NCI-H1930 (cell line): ENCODE measurements at regions not wholly inside any gene's neighbourhood (a gene's known extent, or its start where the extent isn't known, plus 50 kb on each side); places are given as distances from the start of the nearest gene placed in this dataset.

Experiments
- DNase-seq, 2 experiments: peaks; one replicate each; lab custom pipeline; 2025; lab: John Stamatoyannopoulos, UW

DNA sequence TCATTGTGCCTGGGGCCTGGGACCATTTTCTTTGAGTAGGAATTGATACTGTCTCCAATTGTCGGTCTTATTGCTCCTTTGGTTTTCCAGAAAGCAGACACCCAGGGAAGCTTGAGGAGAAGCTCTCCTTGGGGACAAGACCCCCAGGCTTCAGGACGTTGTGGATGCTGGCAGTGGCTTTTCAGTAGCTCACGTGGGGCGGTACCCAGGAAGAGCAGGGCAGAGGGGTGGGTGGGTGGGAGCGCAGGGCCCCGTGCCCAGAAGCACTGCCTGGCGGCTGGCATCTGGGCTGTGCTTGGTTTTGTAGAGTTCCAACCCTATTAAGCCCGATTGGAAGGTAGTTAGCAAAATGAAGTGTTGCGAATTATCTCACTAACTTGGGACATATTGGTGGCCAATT, 374.2 kb upstream of the IRX1 start:
- no peak for DNase-seq

DNA sequence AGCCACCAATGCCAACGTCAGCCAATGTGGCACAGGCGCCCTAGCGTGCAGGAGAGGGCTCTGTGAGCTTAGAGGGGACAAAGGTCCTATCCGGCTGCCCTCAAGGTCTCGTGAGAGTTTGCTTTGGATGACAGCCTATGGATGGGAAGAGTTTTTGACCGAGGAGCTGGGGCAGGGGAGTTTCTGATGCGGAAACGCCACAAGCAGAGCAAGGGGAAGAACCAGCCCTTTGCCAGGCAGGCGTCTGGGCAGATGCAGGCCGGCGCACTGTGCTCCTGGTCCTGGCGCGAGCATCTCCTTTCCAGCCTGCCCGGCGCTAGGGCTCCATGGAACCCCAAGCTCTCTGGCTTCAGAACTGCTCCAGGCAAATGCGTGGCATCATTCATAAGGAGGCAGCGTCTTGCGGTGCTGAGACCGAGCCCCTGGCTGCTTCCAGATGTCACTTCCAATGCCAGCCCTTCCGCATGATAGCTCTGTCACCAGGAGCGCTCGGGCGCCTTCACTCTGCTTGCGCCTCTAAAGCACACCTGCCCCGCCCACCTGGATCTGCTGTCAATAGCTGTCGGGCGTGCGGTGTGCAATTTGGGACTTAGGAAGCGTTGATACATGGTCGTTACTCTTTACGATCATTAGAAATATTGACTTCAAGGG, 374.9 kb upstream of the IRX1 start:
- no peak for DNase-seq

DNA sequence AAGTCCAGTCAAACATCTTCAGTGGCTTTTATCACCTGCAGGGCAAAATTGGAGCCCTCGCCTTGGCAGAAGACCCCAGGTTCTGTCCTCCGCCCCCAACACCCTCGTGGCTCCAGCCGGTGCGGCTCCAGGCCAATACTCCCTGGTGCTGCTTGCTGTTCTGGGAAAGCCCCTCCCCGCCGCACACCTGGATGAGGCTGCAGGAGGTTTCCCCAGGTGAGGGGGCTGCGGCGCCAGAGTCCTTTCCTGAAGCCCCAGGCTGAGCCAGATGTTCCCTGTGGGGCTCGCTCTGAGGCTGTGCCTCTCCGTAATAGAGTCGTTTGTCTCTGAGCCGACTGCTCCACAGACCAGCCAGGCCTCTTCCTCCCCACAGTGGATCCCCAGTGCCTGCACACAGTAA, 375.4 kb upstream of the IRX1 start:
- DNase-seq, result no peak

DNA sequence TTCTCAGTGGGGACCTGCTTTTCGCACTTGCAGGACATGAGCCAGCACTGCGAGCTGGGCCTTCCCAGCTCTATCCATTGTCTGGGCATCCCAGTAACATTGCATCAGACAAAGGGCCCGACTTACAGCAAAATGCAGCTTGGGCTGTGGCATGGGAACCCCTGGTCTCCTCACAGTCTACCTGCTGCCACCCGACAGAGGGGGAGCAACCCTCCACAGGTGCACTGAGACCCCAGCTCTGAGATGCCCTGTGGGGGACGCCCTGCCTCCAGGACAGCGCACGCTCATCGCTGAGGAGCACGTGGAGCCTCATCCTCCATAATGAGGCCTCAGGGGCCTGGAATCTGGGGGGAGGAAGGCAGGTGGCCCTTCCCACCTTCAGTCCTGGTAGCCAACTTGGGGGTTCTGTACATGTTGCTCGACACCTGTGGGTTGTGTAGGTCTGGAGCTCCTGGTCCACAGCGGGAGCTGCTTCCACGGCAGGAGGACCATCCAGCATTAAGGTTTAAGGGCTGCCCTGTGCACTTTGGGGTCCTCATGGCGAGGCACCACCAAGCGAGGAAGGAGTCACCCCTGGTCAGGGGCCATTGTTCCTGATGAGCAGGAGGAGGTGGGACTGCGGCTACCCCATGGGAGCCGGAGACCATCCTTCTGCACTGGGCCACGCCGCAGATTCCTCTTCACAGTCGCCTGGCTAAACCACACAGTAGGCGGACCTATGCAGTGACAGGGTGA, 376.5 kb upstream of the IRX1 start:
- no peak for DNase-seq

DNA sequence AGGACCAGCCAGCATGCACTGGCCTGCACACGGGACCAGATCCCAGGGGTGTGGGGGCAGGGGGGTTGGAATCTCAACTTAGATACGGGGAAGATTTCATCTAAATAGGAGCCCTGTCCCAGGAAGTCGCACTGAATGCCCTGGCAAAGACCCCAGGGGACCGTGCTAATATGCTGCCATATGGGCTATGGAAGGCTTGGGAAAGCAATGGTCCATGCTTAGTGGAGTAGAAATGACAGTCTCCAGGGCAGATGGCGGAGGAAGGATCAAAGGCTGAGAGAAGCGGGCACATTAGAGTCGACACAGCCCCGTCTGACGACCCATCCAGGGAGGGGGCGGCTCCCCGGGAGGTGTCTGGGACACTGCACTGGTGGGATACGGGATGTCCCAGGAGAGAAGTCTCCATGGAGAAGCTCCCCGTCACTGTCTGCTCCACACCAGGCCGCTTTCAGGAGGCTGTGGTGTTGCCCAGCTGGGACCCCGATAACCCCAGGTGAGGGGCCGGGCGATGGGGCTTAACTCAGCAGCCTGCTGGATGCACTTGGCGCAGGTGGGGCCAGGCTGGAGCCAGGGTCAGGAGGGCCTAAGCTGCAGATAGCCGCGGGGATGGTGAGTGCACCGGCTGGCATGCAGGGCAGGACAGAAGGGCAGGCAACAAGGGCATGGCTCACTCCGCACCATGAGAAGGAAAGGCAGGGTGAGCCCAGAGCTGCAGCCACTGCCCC, 377.7 kb upstream of the IRX1 start:
- no peak for DNase-seq

DNA sequence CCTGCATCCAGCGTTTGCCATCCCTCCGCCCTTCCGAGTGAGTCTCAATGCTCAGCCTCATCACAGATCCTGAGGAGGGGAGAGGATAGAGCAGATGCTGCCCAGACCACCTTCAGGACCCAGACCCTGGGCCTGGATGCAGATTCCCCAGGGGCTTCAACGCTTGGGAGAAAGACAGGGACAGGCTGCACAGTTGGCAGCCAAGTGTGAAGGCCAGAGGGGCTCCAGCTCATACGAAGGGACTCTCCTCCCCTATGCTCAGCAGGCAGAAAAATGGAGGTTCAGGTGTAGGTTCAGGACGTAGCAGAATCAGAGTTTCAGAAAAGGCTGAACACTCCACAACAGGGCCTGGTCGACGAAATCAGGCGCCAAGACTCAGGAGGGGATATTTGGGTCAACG, 378.5 kb upstream of the IRX1 start:
- DNase-seq, result no peak

DNA sequence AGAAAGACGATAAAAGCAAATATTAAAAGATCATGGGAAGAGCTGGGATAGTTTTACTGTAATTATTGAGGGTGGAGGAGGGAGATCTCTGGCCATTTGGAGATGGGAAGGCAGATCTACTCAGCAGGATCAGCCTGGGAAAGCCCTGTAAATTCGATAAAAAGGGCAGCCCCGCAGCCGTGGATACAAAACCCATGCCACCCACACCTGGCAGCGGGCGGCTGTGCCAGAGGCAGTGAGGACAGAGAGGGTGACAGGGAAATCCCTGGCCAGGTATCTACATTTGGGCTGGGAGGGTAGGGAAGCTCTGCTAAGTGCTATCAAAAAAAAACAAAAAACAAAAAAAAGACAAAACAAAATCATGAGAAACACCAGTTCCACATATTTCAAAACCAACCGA, 379.2 kb upstream of the IRX1 start:
- no peak for DNase-seq

DNA sequence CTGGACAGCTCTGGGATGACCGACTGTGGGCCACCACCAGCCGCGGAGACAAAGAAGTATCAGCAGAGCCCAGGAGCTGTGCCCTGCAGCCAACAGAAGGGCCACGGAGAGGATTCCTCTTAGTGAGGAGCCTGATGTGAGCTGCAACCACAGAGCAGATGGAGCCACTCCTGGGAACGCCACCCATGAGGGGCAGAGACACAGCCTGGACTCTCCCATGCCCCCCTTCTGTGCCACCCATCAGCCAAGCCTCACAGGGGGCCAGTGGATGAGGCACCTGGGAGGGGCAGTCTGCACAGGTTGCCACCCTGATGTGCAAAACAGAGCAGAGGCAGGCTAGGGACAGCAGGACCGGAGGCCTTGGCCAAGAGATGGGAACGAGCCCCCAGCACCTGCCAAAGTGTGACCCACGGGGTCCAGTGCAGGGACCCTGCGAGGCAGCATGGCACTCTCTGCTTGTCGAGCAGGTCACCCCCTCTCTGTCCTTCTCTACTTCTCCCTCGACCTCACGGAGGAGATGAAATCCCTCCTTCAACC, 380.7 kb upstream of the IRX1 start:
- no peak for DNase-seq

DNA sequence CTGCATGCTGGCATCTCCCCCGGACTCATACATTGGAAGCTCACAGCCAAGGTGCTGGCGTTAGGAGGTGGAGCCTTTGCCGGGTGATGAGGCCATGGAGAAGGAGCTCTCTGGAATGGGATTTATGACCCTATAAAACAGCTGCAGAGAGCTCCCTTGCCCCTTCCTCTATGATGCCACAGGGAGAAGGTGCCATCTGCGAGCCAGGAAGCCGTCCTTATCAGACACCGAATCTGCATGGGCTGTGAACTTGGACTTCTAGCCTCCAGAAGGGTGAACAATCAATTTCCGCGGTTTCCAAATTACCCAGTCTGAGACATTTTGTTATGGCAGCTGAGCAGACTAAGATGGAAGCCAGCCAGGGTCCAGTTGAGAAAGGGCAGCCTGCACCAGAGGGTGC, 381.2 kb upstream of the IRX1 start:
- DNase-seq, result no peak

DNA sequence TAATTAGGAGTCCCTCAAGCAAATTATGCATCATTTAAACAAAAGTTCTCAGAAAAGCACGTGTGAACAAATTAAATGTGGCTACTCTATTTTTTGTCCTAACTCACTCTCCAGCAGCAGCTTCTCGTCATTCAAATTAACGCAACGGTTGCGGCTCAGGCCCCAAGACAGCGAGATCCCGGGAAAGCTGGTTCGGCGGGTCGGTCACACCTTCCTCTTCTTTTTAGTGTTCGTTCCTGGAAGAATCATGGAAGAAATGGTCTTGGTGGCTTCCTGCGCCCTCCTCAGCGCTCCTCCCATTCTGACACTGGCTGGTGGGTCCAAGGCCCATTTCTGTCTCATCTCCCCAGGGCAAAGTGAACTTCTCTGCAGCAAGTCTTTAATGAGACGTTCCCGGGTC, 382.8 kb upstream of the IRX1 start:
- no peak for DNase-seq

DNA sequence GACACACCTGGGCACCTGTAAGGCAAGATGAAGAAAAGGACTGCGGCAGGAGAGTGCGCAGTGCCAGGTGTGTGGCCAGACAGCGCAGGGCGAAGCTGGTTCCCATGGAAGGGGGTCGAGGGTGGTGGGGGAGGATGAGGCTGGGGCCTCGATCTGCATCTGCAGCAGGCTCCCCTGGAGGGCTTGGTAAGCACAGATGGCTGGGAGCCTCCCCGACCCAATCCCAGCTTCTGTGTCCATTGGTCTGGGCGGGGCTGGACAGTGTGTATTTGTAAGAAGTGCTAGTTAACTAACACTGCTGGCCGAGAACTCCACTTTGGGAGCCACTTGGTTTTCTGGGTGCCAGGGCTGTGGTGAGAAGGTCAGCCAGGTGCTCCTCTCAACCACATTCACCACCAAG, 385.1 kb upstream of the IRX1 start:
- DNase-seq, result no peak

DNA sequence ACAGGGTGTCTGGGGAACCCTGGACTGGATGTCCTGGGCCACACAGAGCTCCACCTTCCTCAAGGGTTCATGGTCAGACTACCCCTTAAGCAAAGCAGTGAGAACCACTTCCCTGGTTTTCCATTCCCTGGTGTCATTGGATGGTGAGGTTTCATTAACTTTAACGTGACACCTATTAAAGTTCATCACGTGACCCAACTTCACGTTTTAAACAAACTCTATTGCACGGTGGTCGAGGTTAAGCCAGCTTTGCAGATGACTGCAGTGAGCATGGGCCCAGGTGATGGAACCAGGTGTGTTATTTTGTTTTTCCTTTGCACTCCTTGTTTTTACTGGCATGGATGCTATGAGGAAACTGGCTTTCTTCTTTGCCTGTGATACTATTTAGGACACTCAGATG, 385.7 kb upstream of the IRX1 start:
- no peak for DNase-seq

DNA sequence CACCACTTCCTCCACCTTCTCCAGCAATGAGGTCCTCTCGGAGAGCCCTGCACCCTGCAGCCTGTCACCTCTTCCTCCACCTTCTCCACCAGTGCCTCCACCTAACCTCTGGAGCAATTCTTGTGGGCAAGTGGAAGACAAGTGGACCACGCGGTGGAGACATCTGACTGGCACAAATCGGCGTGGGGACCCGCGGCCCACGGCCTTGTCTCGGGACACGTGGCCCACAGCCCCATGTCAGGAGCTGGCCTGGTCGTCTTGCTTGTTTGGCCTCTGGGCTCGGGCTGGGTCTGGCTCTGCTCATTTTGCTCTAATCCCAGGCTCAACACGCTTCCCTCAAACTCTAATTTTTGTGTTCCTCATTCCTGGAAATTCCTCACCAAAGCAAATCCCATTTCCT, 393.1 kb upstream of the IRX1 start:
- no peak for DNase-seq

DNA sequence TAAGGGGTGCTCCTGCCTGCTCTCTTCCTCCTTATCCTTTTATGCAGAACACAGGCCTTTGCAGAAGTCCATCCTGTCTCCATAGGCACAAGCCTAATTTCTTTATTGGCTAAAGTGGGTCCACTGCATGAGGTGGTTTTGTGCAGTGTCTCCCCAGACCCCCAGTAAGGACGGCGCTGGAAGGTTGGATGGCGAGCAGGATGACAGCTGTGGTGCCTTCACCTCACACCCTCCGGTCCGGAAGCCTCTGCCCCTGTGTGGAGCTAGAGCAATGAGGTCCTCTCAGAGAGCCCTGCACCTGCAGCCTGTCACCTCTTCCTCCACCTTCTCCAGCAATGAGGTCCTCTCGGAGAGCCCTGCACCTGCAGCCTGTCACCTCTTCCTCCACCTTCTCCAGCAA, 393.7 kb upstream of the IRX1 start:
- DNase-seq, result no peak

DNA sequence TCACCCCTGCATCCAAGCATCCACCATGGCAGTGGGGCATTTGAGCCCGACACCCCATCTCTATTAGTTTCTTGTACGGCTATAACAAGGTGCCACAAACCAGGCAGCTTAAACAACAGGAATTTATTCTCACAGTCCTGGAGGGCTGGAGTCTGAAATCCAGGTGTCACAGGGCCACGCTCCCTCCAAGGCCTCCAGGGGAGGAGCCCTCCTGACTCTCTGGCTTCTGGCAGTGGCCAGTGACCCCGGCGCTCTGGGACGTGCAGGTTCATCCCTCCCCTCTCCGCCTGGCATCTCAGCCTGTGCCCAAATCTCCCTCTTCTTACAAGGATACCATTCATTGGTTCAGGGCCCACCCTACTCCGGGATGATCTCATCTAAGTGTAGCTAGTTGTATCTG, 394.5 kb upstream of the IRX1 start:
- no peak for DNase-seq

DNA sequence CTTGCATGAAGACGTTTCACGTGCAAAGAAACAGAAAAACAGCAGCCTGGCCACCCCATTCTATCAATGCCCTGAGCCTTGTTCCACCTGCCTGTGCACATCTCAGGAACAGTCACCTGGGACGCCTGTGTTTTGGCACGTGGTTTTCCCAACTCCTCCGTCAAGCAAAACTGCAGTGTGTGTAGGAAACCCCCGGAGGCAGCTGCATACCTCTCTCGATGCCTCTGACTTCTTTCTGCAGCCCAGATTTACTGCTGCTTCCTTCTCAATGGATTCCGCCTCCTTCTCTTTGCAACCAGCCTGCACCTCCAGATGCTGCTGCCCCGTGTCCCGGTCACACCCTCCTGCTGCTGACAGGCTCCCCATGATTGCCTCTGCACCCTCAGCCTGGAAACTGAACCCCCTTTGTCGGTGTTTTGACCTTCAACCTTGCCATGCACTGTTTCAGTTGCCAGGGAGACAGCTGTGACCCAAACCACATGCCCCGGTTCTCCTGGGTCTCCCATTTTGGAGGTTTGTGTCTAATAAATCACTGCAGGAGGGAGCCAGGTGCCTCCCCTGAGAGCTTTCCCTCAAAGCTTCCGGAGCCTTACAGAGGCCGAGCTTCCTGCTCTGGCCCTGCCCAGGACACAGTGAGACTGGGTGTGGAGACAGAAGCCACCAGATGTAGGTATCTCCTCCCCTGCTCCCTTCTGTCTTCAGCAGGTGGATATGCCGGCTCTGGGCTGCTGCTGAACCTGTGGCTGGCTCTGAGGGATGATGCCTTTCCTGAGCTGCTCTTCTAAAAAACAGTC, 395.5 kb upstream of the IRX1 start:
- no peak for DNase-seq

DNA sequence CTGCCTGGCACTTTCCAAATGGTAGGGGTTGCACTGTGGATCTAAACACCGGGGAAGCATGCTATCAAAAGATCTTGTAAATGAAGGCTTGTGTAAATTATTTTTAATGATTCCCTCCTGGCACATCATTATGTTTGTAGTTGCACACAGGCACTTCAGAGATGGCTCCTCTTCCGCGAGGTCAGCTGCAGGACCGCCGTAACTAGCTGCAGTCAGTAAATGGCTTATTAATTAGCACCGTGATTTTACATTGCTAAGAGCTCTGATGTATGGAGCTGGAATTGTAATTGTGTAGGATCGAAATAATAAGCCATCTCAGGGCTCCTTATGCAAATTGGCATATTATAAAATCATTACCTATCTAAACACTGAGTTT, 397.6 kb upstream of the IRX1 start:
- DNase-seq, result peak in 1 of 2 experiments; percentile 66

DNA sequence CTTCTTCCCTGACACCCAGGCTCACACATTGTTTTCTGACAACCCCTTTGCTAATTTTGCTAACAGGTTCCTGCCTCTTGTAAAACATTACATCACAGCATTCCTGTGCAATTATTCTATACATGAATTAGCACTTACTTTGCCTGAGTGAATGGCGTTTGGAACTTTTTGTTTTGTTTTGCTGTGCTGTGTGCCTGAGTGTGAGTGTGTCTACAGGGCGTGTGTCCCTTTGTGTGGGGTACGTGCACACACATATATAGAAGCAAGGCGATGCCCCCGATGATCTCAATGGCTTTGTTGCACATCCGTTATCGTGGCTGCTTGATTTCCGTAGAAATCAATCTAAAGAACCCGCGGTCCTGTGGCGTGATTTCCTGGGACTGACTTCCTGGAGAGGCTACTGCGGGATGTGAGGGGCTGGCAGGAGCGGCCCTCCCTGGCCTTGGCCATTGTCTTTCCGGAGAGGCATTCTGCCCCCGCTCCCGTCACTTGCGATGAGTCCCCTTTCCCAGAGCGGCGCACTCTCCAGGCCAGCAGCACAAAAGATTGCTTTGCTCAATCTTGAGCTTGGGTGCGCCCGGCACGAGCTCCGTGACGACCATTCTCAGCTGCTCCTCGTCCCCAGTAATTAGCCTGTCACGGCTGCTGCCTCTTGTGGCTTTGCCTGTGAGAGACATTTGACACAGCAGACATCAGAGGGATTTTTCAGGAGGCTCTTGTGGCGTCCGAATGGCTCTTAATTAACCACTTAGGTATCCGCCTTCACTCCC, 398.1 kb upstream of the IRX1 start:
- DNase-seq, result peak; percentile 66 to 78

DNA sequence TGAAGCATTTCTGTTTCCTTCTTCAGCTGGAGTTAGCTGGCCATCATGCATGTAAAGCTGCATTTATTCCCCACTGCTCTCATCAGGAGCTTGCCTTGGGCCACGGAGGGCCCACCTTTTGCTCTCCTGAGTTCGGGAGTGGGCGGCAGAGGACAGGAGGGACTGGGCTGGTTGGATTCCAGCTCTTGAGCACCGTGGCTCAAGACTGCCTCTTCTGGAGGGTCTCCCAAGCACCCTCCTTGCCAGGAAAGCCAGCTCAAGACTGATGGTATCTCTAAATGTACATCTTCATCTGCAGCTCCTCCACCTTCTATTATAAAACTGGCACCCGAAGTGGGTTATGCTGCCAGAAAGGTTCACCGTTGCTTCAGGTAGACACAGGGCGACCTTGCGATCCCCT, 399.6 kb upstream of the IRX1 start:
- no peak for DNase-seq

DNA sequence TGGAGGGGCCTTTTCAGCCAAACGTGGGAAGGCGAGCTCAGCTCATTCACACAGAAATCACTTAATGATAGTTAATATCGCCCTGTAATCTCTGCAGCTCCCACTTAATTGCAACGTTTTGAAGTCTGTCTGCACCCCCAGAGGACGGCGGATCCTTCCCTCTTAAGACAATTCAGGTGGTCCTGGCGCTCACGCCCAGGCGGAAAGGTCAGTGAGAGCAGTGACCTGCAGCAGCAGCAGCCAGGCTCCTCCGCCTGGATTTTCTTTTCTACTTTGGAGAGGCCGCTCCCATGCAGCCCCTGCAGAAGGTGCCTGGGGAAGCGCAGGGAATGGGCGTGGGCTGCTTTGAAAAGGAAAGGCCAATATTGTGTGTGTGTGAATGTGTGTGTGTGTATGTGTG, 400.9 kb upstream of the IRX1 start:
- DNase-seq, result no peak

DNA sequence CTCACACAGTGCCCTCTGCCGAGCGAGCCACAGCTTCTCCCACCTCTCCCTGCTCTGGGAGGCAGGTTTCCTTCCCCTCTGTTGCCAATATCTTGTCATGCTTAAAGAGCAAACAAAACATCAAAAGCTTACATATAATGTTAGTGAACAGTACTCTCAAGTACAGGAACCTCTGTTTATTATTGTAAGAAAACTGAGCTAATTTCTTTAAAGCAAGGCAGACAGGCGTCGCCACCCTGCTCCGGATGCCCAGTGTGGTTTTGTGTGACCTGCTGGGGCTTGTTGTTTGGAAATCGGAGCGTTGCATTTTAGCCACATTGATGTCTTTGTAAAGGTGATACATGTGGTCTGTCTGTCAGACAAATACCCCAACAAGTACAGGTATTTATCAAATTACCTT, 401.4 kb upstream of the IRX1 start:
- peak in 1 of 2 experiments; percentile 26 for DNase-seq

DNA sequence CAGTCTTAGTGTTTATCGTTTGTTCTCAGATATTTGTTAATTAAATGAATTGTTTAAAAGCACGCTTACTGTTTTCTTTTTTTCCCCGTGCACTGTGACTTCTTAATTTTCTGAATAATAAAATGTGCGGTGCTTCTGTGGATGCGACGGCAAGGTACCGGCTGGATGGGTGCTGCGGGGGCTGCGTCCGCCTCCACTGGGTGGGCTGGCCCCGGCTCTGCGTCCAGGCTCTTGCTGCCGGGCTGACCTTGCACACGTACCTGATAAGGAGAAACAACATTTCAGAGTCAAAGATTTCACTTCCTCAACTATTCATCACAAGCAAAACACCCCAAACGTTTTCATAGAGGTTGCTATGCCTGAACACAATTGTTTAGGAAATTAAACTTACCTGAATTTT, 404.0 kb upstream of the IRX1 start:
- no peak for DNase-seq
